ENCODE measurements at regions not wholly inside any gene's neighbourhood (a gene's known extent, or its start where the extent isn't known, plus 50 kb on each side); places are given as distances from the start of the nearest gene placed in this dataset.

- H3K4me1 Mint-ChIP-seq (ENCODE audit: low read depth) = peaks cover 9% of the 10 kb centered on the region
- H3K27me3 Mint-ChIP-seq = peaks cover 2% of the 10 kb centered on the region
- H3K27ac Mint-ChIP-seq = no peak overlapping the region
Measured at GRCh38 chr6:105806486-105806920, 279.6 kb upstream of the PRDM1 start.

GRCh38 chr6:105805501-105806023 lies 280.6 kb upstream of the PRDM1 start:
- no peaks in the 10 kb centered on the region for H3K9me3 Mint-ChIP-seq (ENCODE audit: low read depth)
- H3K4me3 Mint-ChIP-seq (ENCODE audit: low read depth) = no peak overlapping the region
- peaks cover 5% of the 10 kb centered on the region for H3K4me1 Mint-ChIP-seq (ENCODE audit: low read depth)
- H3K27ac Mint-ChIP-seq = no peak overlapping the region
- peaks cover 5% of the 10 kb centered on the region for H3K27me3 Mint-ChIP-seq
- TF ChIP-seq CTCF (IDR thresholded peaks at IDR 0.05; ENCODE audit: unreplicated experiment) = no peak
- H3K36me3 Mint-ChIP-seq (ENCODE audit: insufficient read depth) = no peaks in the 10 kb centered on the region
- no peak for DNase-seq (ENCODE audit: low spot score, unreplicated experiment)

More at GRCh38 chr6:105806486-105806920, 279.6 kb upstream of the PRDM1 start:
- no peaks in the 10 kb centered on the region for H3K9me3 Mint-ChIP-seq (ENCODE audit: low read depth)
- no peak for TF ChIP-seq CTCF (IDR thresholded peaks at IDR 0.05; ENCODE audit: unreplicated experiment)
- no peaks in the 10 kb centered on the region for H3K36me3 Mint-ChIP-seq (ENCODE audit: insufficient read depth)
- no peak for DNase-seq (ENCODE audit: low spot score, unreplicated experiment)
- no peak overlapping the region for H3K4me3 Mint-ChIP-seq (ENCODE audit: low read depth)

- H3K9me3 Mint-ChIP-seq (ENCODE audit: low read depth) = no peaks in the 10 kb centered on the region
- no peak for TF ChIP-seq CTCF (IDR thresholded peaks at IDR 0.05; ENCODE audit: unreplicated experiment)
- no peaks in the 10 kb centered on the region for H3K4me1 Mint-ChIP-seq (ENCODE audit: low read depth)
- no peak for DNase-seq (ENCODE audit: low spot score, unreplicated experiment)
- H3K27me3 Mint-ChIP-seq = peaks cover 7% of the 10 kb centered on the region
- no peak overlapping the region for H3K27ac Mint-ChIP-seq
- no peaks in the 10 kb centered on the region for H3K36me3 Mint-ChIP-seq (ENCODE audit: insufficient read depth)
- H3K4me3 Mint-ChIP-seq (ENCODE audit: low read depth) = no peak overlapping the region
Measured at GRCh38 chr6:105804424-105804823, 281.7 kb upstream of the PRDM1 start.

- TF ChIP-seq CTCF (IDR thresholded peaks at IDR 0.05; ENCODE audit: unreplicated experiment) = no peak
- no peak overlapping the region for H3K4me3 Mint-ChIP-seq (ENCODE audit: low read depth)
- no peak for DNase-seq (ENCODE audit: low spot score, unreplicated experiment)
- H3K4me1 Mint-ChIP-seq (ENCODE audit: low read depth) = no peaks in the 10 kb centered on the region
- no peaks in the 10 kb centered on the region for H3K36me3 Mint-ChIP-seq (ENCODE audit: insufficient read depth)
- no peaks in the 10 kb centered on the region for H3K9me3 Mint-ChIP-seq (ENCODE audit: low read depth)
- peaks cover 11% of the 10 kb centered on the region for H3K27me3 Mint-ChIP-seq
- H3K27ac Mint-ChIP-seq = no peak overlapping the region
Measured at GRCh38 chr6:105804000-105804399, 282.1 kb upstream of the PRDM1 start.

GRCh38 chr6:105803442-105803841 lies 282.7 kb upstream of the PRDM1 start:
- TF ChIP-seq CTCF (IDR thresholded peaks at IDR 0.05; ENCODE audit: unreplicated experiment) = no peak
- Mint-ChIP-seq H3K27me3 (peaks cover 12% of the 10 kb centered on the region), H3K36me3 (ENCODE audit: insufficient read depth) (no peaks in the 10 kb centered on the region)

More at GRCh38 chr6:105803442-105803841, 282.7 kb upstream of the PRDM1 start:
- Mint-ChIP-seq H3K4me3 (ENCODE audit: low read depth) (no peak overlapping the region), H3K27ac (no peak overlapping the region), H3K4me1 (ENCODE audit: low read depth) (no peaks in the 10 kb centered on the region), H3K9me3 (ENCODE audit: low read depth) (no peaks in the 10 kb centered on the region)
- DNase-seq (ENCODE audit: low spot score, unreplicated experiment) = no peak
